HUES48 (cell line): ENCODE measurements at regions not wholly inside any gene's neighbourhood (a gene's known extent, or its start where the extent isn't known, plus 50 kb on each side); places are given as distances from the start of the nearest gene placed in this dataset.
"Not testable (repeated sequence)": the region's sequence is repeated elsewhere in the genome, so short reads cannot be mapped to it uniquely, and the experiment has no call there.

Source experiments
- H3K27ac ChIP-seq: one replicate; pipeline ENCODE4 v1.7.0; 2013; ENCODE audit warnings: low read depth, low read length, inconsistent platforms
- H3K27me3 ChIP-seq: 2 replicates; pipeline ENCODE4 v1.6.1; 2013; ENCODE audit warnings: mild to moderate bottlenecking, low read length; ENCODE audit not compliant: control insufficient read depth, insufficient read depth
- H3K36me3 ChIP-seq: 2 replicates; pipeline ENCODE4 v1.6.1; 2013; ENCODE audit warnings: low read length; ENCODE audit not compliant: control insufficient read depth, insufficient read depth
- H3K4me1 ChIP-seq: 2 replicates; pipeline ENCODE4 v1.6.1; 2013; ENCODE audit warnings: mild to moderate bottlenecking, low read length; ENCODE audit not compliant: control insufficient read depth, insufficient read depth
- H3K4me3 ChIP-seq: 2 replicates; pipeline ENCODE4 v1.5.1; 2013; ENCODE audit warnings: mild to moderate bottlenecking, low read depth, low read length
- H3K9ac ChIP-seq: 2 replicates; pipeline ENCODE4 v1.6.1; 2013; ENCODE audit warnings: mild to moderate bottlenecking, low read depth, low read length, moderate library complexity
- H3K9me3 ChIP-seq: 2 replicates; pipeline ENCODE4 v1.6.1; 2013; ENCODE audit warnings: low read length; ENCODE audit not compliant: control insufficient read depth, insufficient read depth

DNA sequence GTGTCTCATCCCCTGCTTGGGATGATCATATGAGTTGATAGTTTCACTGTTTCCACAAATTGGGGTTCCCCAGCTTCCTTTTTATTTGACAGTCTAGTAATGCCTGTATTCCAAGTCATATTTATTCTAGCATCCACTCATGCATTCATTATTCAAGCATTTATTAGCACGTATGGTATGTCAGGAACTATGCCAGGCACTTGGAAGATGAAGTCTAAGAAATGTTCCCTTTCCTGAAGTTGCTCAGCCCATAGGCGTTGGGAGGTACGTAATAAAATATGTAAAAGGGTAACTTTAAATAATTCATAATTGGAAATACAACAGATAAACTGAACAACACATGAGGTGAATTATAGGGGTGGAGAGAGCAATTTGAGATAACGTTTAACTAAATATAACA, 338.0 kb upstream of the MAF start:
- Histone ChIP-seq H3K4me1 (peaks cover 1% of the 10 kb centered on the region; the same call in 1 of the 2 replicates), H3K4me3 (no peak overlapping the region), H3K27ac (no peak overlapping the region), H3K9me3 (no peaks in the 10 kb centered on the region), H3K36me3 (no peaks in the 10 kb centered on the region), H3K27me3 (no peaks in the 10 kb centered on the region), H3K9ac (no peak overlapping the region)

DNA sequence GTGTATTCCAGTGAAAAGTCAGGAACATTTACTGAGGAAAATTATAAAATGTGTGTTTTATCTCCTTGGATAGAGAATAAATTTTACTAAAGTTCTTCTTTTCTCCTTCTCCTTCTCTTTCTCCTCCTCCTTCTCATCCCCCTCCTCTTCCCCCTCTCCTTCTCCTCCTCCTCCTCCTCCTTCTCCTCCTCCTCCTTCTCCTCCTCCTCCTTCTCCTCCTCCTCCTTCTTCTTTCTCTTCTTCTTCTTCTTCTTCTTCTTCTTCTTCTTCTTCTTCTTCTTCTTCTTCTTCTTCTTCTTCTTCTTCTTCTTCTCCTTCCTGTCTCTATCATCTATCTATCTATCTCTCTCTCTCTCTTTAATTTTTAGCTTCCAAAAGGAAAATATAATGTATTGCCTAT, 337.1 kb upstream of the MAF start:
- H3K36me3 ChIP-seq, H3K4me3 ChIP-seq, H3K9ac ChIP-seq, H3K27me3 ChIP-seq, H3K27ac ChIP-seq, H3K9me3 ChIP-seq, H3K4me1 ChIP-seq: not testable (repeated sequence)

DNA sequence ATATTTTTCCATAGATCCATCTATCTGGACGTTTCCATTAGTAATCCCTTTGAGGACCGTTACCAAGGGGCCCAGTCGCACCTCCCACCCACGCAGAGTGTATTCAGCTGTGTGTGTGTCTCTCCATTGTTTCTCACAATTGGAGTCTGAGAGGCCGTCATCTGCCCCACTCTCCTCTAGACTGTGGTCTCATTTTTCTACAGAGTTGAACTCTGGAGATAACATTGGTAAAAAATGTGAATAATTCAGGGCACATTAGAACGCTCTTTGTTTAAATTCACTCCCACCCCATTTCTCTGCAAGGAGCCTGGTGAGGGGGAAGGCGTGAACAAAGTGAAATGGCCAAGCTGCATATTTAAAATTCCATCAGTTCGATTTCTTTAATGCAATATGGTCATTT, 333.1 kb upstream of the MAF start:
- H3K36me3 ChIP-seq: no peaks in the 10 kb centered on the region
- no peak overlapping the region for H3K27ac ChIP-seq
- H3K4me1 ChIP-seq: peaks cover 4% of the 10 kb centered on the region; the same call in 1 of the 2 replicates
- H3K9me3 ChIP-seq: no peaks in the 10 kb centered on the region
- no peaks in the 10 kb centered on the region for H3K27me3 ChIP-seq
- H3K4me3 ChIP-seq: no peak overlapping the region
- H3K9ac ChIP-seq: no peak overlapping the region

GRCh38 chr16:79932572-79932971, 332.0 kb upstream of the MAF start:
- no peaks in the 10 kb centered on the region for H3K9me3 ChIP-seq
- H3K27ac ChIP-seq: no peak overlapping the region
- H3K36me3 ChIP-seq: no peaks in the 10 kb centered on the region
- H3K4me3 ChIP-seq: no peak overlapping the region
- H3K4me1 ChIP-seq: peaks cover 4% of the 10 kb centered on the region; the same call in 1 of the 2 replicates
- no peaks in the 10 kb centered on the region for H3K27me3 ChIP-seq
- H3K9ac ChIP-seq: no peak overlapping the region

- H3K27me3 ChIP-seq: no peaks in the 10 kb centered on the region
- H3K4me3 ChIP-seq: no peak overlapping the region
- H3K27ac ChIP-seq: no peak overlapping the region
- no peak overlapping the region for H3K9ac ChIP-seq
- H3K4me1 ChIP-seq: peaks cover 4% of the 10 kb centered on the region; the same call in 1 of the 2 replicates
- H3K36me3 ChIP-seq: no peaks in the 10 kb centered on the region
- no peaks in the 10 kb centered on the region for H3K9me3 ChIP-seq
Observed at GRCh38 chr16:79931721-79932120, 331.2 kb upstream of the MAF start.

GRCh38 chr16:79929260-79929965, 328.9 kb upstream of the MAF start:
- Histone ChIP-seq H3K4me1 (peaks cover 4% of the 10 kb centered on the region; the same call in 1 of the 2 replicates), H3K4me3 (no peak overlapping the region), H3K27ac (no peak overlapping the region), H3K36me3 (no peaks in the 10 kb centered on the region), H3K9ac (no peak overlapping the region), H3K27me3 (no peaks in the 10 kb centered on the region), H3K9me3 (no peaks in the 10 kb centered on the region)

DNA sequence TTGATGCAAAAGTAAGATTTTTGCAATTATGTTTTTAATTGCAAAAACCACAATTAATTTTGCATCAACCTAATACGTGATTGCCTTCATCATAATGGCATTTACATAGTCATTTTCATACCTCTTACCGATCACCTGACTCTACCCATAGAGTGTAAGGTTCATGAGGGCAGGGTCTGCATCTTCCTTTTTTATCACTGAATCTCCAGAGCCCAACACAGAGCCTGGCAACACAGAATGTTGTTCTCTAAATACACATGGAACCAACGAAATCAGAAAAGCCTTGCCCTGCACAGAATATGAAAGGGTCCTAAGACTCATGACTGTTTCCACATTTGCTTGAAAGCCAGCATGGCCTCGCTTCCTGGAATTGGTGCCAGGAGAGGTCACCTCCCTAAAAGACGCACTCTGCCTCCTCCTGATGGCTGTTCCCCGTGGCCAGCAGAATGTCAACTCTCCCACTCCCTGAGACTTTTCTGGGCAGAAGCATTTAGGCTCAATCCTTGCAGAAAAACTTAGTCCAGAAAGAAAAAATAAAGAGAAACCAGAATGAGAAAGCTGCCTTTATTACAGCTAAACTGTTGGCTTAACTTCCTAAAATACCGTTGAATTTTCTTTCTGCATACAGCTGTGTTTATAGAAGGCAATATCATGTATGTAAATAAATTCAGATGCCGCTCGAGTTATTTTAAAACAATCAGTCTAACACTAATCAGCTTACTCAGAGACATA, 327.8 kb upstream of the MAF start:
- no peaks in the 10 kb centered on the region for H3K36me3 ChIP-seq
- H3K4me1 ChIP-seq: 0 out of 2 replicates have a peak, but pooled peaks cover under 1% of the 10 kb centered on the region
- H3K4me3 ChIP-seq: no peak overlapping the region
- no peaks in the 10 kb centered on the region for H3K9me3 ChIP-seq
- H3K9ac ChIP-seq: no peak overlapping the region
- H3K27ac ChIP-seq: no peak overlapping the region
- H3K27me3 ChIP-seq: no peaks in the 10 kb centered on the region

DNA sequence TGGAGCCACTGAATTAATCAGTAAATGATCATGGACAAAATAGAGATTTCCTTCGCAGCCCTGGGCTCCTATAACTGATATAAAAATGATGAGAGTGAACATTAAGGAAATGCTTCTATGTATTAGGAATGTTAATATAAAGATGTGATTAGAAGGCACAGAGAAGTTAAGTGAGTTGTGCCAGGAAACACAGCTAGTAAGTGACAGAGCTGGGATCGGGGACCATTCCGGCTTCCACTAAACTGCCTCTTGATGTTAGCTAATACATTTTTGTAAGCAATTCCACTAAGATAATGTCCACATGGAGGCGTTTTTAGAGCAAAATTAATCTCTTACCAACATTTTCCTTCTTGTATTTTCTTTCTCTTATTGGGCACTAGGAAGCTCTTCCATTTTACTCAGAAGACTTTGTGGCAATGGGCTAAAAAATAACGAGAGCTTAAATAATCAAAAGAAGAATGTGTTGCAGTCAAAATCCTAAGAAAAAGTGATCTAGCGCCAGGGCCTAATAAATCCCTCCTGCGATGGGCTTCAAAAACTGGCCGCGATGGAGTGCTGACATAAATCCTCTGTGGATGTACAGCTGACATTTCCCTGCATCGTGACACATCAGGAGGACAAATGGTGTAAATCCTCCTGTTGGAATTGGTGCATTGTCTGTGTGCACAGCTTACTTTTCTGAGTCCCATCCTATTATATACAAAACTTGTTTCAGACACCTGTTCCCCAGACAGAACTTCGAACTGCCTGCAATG, 326.1 kb upstream of the MAF start:
- no peaks in the 10 kb centered on the region for H3K9me3 ChIP-seq
- H3K4me3 ChIP-seq: no peak overlapping the region
- no peaks in the 10 kb centered on the region for H3K27me3 ChIP-seq
- H3K9ac ChIP-seq: no peak overlapping the region
- no peaks in the 10 kb centered on the region for H3K36me3 ChIP-seq
- no peaks in the 10 kb centered on the region for H3K4me1 ChIP-seq
- no peak overlapping the region for H3K27ac ChIP-seq

DNA sequence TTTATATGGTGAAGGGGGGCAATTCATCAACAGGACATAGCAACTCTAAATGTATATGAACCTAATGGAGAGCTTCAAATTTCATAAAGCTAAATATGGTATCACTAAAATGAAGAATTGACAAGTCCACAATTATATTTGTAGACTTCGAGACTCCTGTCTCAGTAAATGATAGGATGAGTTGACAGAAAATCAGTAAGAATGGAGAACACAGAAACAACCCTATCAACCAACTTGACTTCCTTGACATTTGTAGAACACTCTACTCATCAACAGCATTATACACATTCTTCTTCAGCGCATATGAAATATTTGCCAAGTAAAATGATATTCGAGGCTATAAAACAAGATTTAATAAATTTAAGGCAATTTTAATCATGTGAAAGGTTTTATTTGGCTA, 322.9 kb upstream of the MAF start:
- H3K4me1 ChIP-seq: peaks cover 13% of the 10 kb centered on the region
- H3K9me3 ChIP-seq: no peaks in the 10 kb centered on the region
- H3K4me3 ChIP-seq: no peak overlapping the region
- H3K36me3 ChIP-seq: no peaks in the 10 kb centered on the region
- no peak overlapping the region for H3K27ac ChIP-seq
- no peak overlapping the region for H3K9ac ChIP-seq
- H3K27me3 ChIP-seq: no peaks in the 10 kb centered on the region

DNA sequence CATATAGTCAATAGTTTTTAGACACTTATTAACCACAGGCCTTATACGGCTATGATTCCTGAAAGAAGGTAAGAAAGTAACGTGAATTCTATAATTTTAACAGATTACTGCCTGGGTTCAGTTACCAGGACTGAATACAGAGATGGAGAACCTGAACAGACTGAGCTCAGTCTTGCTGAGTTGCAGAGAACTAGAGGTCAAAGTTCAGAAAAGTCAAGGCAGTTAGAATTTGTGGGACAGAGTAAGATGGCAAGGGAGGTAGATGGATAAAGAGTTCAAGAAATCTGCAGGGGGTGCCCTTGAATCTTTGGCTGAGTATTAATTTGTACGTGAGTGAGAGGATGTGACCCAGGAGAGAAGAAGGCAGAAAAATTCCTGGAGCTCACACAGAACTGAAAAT, 320.1 kb upstream of the MAF start:
- no peaks in the 10 kb centered on the region for H3K27me3 ChIP-seq
- H3K27ac ChIP-seq: no peak overlapping the region
- no peak overlapping the region for H3K9ac ChIP-seq
- no peaks in the 10 kb centered on the region for H3K36me3 ChIP-seq
- H3K4me1 ChIP-seq: peaks cover 13% of the 10 kb centered on the region
- no peaks in the 10 kb centered on the region for H3K9me3 ChIP-seq
- H3K4me3 ChIP-seq: no peak overlapping the region

- no peaks in the 10 kb centered on the region for H3K27me3 ChIP-seq
- H3K36me3 ChIP-seq: no peaks in the 10 kb centered on the region
- H3K27ac ChIP-seq: no peak overlapping the region
- no peaks in the 10 kb centered on the region for H3K9me3 ChIP-seq
- no peak overlapping the region for H3K9ac ChIP-seq
- H3K4me1 ChIP-seq: peaks cover 18% of the 10 kb centered on the region
- H3K4me3 ChIP-seq: no peak overlapping the region
Observed at GRCh38 chr16:79918916-79919315, 318.4 kb upstream of the MAF start.
